ENCODE measurements at regions not wholly inside any gene's neighbourhood (a gene's known extent, or its start where the extent isn't known, plus 50 kb on each side); places are given as distances from the start of the nearest gene placed in this dataset.

GRCh38 chr13:40404967-40405716 is 261.3 kb downstream of the FOXO1 start:
- TF ChIP-seq CTCF (IDR thresholded peaks at IDR 0.05), result no peak

GRCh38 chr13:40406405-40407120 is 259.9 kb downstream of the FOXO1 start:
- TF ChIP-seq CTCF (IDR thresholded peaks at IDR 0.05), result no peak

- no peak for TF ChIP-seq CTCF (IDR thresholded peaks at IDR 0.05)
Measured at GRCh38 chr13:40407567-40407966, 258.9 kb downstream of the FOXO1 start.

- TF ChIP-seq CTCF (IDR thresholded peaks at IDR 0.05), result no peak
Measured at GRCh38 chr13:40408602-40409001, 257.8 kb downstream of the FOXO1 start.

GRCh38 chr13:40409278-40409677 is 257.2 kb downstream of the FOXO1 start:
- TF ChIP-seq CTCF (IDR thresholded peaks at IDR 0.05), result no peak

GRCh38 chr13:40410315-40410714 is 256.1 kb downstream of the FOXO1 start:
- TF ChIP-seq CTCF (IDR thresholded peaks at IDR 0.05), result no peak

- no peak for TF ChIP-seq CTCF (IDR thresholded peaks at IDR 0.05)
Measured at GRCh38 chr13:40420160-40420740, 246.2 kb downstream of the FOXO1 start.
